DOHH2 (cell line): ENCODE measurements at regions not wholly inside any gene's neighbourhood (a gene's known extent, or its start where the extent isn't known, plus 50 kb on each side); places are given as distances from the start of the nearest gene placed in this dataset.

Source experiments
- CTCF ChIP-seq: fragments of 200-600 bp; sonication (generic); IDR thresholded peaks from one replicate; pipeline ENCODE4 v1.5.1; 2014; ENCODE audit warnings: antibody characterized with exemption, mild to moderate bottlenecking, low read depth, low read length; ENCODE audit not compliant: poor library complexity, severe bottlenecking
- EZH2phosphoT487 ChIP-seq: fragments of 200-600 bp; sonication (generic); IDR thresholded peaks from 2 replicates; pipeline ENCODE4 v1.6.1; 2017; ENCODE audit warnings: borderline replicate concordance, mild to moderate bottlenecking, antibody characterized with exemption, low read length, moderate library complexity, mixed read lengths

- no peak for TF ChIP-seq CTCF
- no peak for TF ChIP-seq EZH2phosphoT487
Observed at GRCh38 chr18:24791751-24792545, 331.5 kb downstream of the HRH4 start.
